Stomach (tissue), 4 donors: ENCODE measurements at regions not wholly inside any gene's neighbourhood (a gene's known extent, or its start where the extent isn't known, plus 50 kb on each side); places are given as distances from the start of the nearest gene placed in this dataset.

Source experiments
- EP300 ChIP-seq: sonication (generic); formaldehyde crosslinking; IDR thresholded peaks from one replicate; pipeline ENCODE4 v1.6.1; 2017; ENCODE audit warnings: antibody characterized with exemption
- POLR2A ChIP-seq, 4 donors: fragments of 450-650 bp; IDR thresholded peaks; one replicate each; pipeline ENCODE4 v1.6.1; 2016; ENCODE audit warnings: antibody characterized with exemption in 4 of 4, control low read depth in 2 of 4, mild to moderate bottlenecking in 1 of 4, moderate library complexity in 1 of 4

- TF ChIP-seq EP300 = no peak
- no peak for TF ChIP-seq POLR2A (IDR thresholded peaks at IDR 0.05)
Measured at GRCh38 chr4:23976423-23976822, 86.6 kb upstream of the PPARGC1A start.
